ENCODE measurements at regions not wholly inside any gene's neighbourhood (a gene's known extent, or its start where the extent isn't known, plus 50 kb on each side); places are given as distances from the start of the nearest gene placed in this dataset.

DNA sequence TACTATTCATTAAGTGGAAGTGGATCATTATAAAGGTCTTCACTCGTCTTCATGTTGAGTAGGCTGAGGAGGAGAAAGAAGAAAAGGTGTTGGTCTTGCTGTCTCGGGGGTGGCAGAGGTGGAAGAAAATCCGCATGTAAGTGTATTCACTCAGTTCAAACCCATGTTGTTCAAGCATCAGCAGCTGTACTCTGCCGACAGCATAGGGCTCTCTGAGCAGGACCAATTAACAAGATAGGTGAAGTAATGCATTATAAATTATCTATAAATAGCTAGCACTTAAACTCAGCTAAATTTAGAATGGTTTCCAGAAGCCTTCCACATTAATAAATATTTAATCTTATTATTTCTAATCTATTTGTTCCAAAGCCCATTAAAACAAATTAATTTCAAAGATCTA lies 116.8 kb downstream of the RGS2 start:
- no TSS peak for BruUV-seq (replicated peaks)
- no peak overlapping the region for H2AFZ ChIP-seq (ENCODE audit: control insufficient read depth, low read depth, low read length)
- no peak overlapping the region for H3K4me2 ChIP-seq (ENCODE audit: control insufficient read depth, insufficient read depth)
- no peaks in the 10 kb centered on the region for H3K27me3 ChIP-seq (replicated peaks in 1 of 2; ENCODE audit: control insufficient read depth in 2 of 2, insufficient read depth in 2 of 2, low read length in 1 of 2)
- H3K4me3 ChIP-seq: no peak overlapping the region
- CTCF ChIA-PET: no interaction called here
- RAD21 ChIA-PET (ENCODE audit: unreplicated experiment): no interaction called here
- in situ Hi-C loops (cut with MboI): no loop called here
- ATAC-seq: no peak
- H3K9me3 ChIP-seq (replicated peaks; ENCODE audit: control insufficient read depth, insufficient read depth, low read length): no peaks in the 10 kb centered on the region
- H3K9ac ChIP-seq (ENCODE audit: control insufficient read depth, insufficient read depth, low read length): no peak overlapping the region
- POLR2A ChIA-PET: no interaction called here
- TF ChIP-seq BMI1 (IDR thresholded peaks at IDR 0.05; ENCODE audit: borderline replicate concordance) (no peak), SREBF1 (IDR thresholded peaks at IDR 0.05; ENCODE audit: low read length) (no peak), RELA (IDR thresholded peaks at IDR 0.05; ENCODE audit: borderline replicate concordance, partially characterized antibody) (no peak), TCF12 (IDR thresholded peaks at IDR 0.05; ENCODE audit: low read depth, low read length) (no peak), NR2C1 (IDR thresholded peaks at IDR 0.05) (no peak), YY1 (IDR thresholded peaks at IDR 0.05; ENCODE audit: low read depth, low read length) (no peak), SMARCA5 (IDR thresholded peaks at IDR 0.05) (no peak), NRF1 (conservative IDR thresholded peaks at IDR 0.05; ENCODE audit: low read depth, low read length) (no peak), TAF1 (IDR thresholded peaks at IDR 0.05; ENCODE audit: borderline replicate concordance, low read depth, low read length) (no peak), TCF7 (IDR thresholded peaks at IDR 0.05; ENCODE audit: borderline replicate concordance) (no peak), MEF2B (IDR thresholded peaks at IDR 0.05; ENCODE audit: partially characterized antibody, poor library complexity, severe bottlenecking) (no peak), ZNF622 (IDR thresholded peaks at IDR 0.05) (no peak), ETV6 (conservative IDR thresholded peaks at IDR 0.05 in 1 of 2, IDR thresholded peaks at IDR 0.05 in 1 of 2; ENCODE audit: borderline replicate concordance in 1 of 2, low read depth in 1 of 2) (no peak), HCFC1 (IDR thresholded peaks at IDR 0.05; ENCODE audit: low read length) (no peak)
- TF ChIP-seq, protein P1, sequence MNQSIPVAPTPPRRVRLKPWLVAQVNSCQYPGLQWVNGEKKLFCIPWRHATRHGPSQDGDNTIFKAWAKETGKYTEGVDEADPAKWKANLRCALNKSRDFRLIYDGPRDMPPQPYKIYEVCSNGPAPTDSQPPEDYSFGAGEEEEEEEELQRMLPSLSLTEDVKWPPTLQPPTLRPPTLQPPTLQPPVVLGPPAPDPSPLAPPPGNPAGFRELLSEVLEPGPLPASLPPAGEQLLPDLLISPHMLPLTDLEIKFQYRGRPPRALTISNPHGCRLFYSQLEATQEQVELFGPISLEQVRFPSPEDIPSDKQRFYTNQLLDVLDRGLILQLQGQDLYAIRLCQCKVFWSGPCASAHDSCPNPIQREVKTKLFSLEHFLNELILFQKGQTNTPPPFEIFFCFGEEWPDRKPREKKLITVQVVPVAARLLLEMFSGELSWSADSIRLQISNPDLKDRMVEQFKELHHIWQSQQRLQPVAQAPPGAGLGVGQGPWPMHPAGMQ (IDR thresholded peaks at IDR 0.05; ENCODE audit: borderline replicate concordance): no peak
- SMC1A ChIA-PET (ENCODE audit: uncharacterized antibody, unreplicated experiment): no interaction called here
- no peak overlapping the region for H3K27ac ChIP-seq (ENCODE audit: control insufficient read depth, insufficient read depth)
- DNase-seq (ENCODE audit: low read depth, low spot score): no peak
- 63% methylated on average over 4 of the region's 4 CpGs for WGBS (ENCODE audit: insufficient coverage, insufficient replicate concordance, low lambda C conversion rate, missing lambda C conversion rate)
- H3K79me2 ChIP-seq (ENCODE audit: control insufficient read depth, insufficient read depth, low read length): no peaks in the 10 kb centered on the region
- no peaks in the 10 kb centered on the region for H3K36me3 ChIP-seq (ENCODE audit: control insufficient read depth in 2 of 2, insufficient read depth in 2 of 2, low read length in 1 of 2)
- no peaks in the 10 kb centered on the region for H4K20me1 ChIP-seq (ENCODE audit: control insufficient read depth, insufficient read depth)
- FAIRE-seq: no peak
- intact Hi-C loops (cut with micrococcal nuclease; ENCODE audit: unreplicated experiment): no loop called here
- H3K4me1 ChIP-seq (ENCODE audit: control insufficient read depth, insufficient read depth, low read length): no peaks in the 10 kb centered on the region

All from GM12878 (cell line).